GM19467 (cell line): ENCODE measurements at regions not wholly inside any gene's neighbourhood (a gene's known extent, or its start where the extent isn't known, plus 50 kb on each side); places are given as distances from the start of the nearest gene placed in this dataset.
"Not testable (repeated sequence)": the region's sequence is repeated elsewhere in the genome, so short reads cannot be mapped to it uniquely, and the experiment has no call there.

ENCODE experiments used
- ATAC-seq: cut with Tn5 transposase; IDR thresholded peaks from one replicate; pipeline ENCODE4 v1.9.1; 2021; ENCODE audit warnings: mild to moderate bottlenecking, moderate library complexity; ENCODE audit not compliant: unreplicated experiment

GRCh38 chr3:159672728-159673688 is 315.6 kb upstream of the IL12A start:
- ATAC-seq, result peak; percentile 51

DNA sequence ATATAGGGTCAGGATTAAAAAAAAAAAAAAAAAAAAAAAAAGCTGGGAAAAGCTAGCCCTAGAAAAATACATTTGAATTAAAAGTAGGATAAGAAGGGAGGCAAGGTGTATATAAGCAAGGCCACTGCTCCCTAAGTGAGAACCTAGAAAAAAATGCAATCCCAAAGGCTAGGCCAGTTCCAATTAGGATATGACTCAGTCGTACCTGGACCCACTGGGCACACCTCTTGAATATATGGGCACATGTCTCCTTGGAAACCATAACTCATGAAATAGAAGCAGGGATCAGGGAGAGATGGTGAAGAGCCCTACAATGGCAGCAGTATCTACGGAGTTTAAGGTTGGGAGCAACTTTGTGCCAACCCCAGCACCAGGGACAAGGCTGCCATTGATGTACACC is 314.1 kb upstream of the IL12A start:
- no peak for ATAC-seq

DNA sequence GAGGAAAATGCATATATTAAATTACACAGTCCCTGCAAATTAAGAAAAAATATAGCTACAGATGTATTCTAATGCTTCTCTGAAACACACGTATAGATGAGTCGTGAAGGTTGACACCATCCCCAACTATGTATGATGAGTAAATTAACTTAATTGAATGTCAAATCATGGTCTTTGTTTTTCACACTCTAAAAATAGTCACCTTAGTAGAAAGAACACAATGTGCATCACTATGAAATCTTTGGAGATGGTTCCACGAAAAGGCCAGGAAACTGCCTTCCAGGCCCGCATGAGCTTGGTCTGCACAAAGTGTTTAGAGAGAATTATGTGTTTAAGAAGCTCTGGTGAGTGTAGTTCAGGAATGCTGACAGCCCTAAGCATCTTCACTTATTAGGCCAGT is 313.4 kb upstream of the IL12A start:
- ATAC-seq, result no peak

DNA sequence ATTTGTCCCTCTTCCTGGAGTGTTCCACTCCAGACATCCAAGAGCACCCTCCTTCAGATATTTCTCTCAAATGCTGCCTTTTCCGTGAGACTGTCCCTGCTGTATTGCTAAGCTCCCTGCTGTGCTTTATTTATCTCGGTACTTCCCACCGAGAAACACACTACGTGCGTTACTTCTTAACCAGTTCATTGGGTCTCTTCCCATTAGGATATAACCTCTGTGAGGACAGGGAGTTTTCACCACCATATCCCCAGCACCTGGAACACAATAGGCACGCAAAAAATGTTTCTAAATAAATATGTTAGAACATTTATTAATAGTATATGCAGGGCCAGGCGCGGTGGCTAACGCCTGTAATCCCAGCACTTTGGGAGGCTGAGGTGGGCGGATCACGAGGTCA is 308.7 kb upstream of the IL12A start:
- ATAC-seq, result no peak

- not testable (repeated sequence) for ATAC-seq
Measured at GRCh38 chr3:159681717-159682116, 306.9 kb upstream of the IL12A start.

- ATAC-seq, result no peak
Measured at GRCh38 chr3:159685801-159686200, 302.8 kb upstream of the IL12A start.

DNA sequence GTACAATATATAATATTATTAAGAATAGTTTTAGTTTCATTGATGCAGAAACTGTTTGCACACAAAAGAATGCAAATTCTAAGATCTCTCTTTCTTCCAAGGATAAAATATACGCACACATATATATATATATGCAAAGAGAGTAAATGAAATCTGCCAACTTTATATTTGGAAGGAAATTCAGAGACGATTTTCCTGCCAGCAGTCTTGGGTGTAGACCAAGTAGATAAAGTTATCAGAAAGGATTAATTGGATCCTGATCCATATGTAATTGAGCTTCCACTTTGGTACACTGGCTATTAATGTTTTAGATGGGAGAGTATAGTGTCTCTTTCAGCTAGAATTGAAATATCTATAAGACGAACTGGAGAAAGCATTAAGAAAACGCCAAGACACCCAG is 295.4 kb upstream of the IL12A start:
- ATAC-seq, result no peak

DNA sequence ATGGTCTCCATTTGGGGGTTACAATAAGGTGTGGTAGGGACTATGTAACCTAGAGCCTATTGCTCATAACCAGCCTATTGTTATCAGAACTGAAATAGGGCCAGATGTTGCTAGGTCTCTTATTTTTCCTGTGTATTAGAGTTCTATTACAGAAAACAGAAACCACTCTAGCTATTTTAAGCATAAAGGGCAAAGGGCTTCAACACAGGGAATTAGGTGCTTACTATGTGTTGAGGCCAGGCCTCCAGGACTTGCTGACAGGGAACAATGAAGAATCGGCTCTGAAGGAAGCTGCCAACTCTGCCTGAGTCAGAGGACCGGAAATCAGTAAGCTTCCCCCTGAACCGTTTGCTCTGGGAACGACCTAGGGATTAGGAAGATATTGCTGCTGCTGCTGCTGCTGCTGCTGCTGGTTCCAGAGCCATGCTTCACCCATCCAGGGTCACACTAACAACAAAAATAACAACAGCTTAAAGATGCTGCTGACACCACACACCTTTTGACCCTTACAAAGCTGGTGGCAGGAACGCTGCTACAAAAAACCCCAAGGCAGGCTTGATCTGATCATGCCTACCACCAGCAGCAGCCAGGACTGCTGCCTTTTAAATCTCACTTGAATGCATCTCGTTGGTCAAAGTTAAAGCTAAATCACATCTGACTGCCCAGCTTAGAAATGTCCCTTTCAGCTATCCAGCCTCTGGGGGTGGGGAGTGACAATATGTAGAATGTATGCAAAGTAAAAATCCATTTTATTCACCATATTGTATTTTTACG is 276.9 kb upstream of the IL12A start:
- ATAC-seq, result no peak

DNA sequence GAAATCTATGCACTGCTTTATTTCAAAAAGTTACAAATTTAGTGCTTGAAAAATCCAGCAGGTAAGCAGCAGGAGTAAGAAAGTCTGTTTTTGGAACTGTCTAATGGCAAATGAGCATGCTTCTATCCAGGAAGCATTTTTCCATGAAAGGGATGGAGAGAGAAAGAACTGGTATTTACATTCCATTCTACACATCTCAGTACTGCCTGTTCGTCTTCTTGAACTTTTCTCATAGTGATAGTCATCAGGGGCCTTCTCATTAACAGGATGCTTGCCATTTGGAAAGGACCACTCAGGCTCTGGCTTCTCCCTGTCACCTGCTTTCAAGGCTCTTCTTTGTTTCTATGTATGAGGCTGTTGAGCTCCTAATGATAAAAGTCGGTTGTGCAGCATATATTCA is 267.3 kb upstream of the IL12A start:
- ATAC-seq, result no peak

GRCh38 chr3:159723295-159723694 is 265.3 kb upstream of the IL12A start:
- no peak for ATAC-seq

GRCh38 chr3:159724627-159725026 is 264.0 kb upstream of the IL12A start:
- ATAC-seq, result no peak

DNA sequence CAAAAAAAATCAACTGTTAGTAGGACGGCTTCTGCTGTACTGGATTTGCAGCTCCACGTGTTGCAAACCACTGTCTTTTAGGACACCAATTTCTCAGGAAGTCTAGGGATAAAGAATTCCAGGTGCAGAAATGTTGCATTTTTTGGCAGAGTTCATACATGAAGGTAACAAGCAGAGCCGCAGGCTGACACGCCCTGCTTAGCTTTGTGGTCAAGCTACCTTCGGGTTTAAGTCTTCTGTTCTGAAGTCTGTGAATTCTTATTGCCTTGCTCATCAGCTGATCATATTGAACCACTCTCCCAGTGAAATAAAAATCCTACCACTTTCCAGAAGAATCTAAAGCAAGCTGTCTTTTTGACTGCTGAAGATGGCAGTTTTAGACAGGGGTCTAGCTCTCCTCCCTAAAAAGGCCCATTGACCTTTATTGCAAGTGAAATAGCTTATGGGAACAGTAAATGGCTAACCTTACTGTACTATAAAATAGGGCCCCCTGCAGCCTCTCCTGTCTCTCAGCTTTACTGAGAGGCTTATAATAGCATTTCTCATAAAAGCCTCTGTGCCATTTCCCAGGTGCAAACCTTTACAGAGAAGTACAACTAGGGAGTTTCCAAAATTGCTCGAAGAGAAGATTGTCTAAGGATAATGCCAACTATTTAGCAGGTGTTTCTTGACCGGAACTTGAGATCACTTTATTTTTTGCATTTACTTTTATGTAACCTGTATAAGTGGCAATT is 262.2 kb upstream of the IL12A start:
- no peak for ATAC-seq

GRCh38 chr3:159727506-159727905 is 261.1 kb upstream of the IL12A start:
- no peak for ATAC-seq

DNA sequence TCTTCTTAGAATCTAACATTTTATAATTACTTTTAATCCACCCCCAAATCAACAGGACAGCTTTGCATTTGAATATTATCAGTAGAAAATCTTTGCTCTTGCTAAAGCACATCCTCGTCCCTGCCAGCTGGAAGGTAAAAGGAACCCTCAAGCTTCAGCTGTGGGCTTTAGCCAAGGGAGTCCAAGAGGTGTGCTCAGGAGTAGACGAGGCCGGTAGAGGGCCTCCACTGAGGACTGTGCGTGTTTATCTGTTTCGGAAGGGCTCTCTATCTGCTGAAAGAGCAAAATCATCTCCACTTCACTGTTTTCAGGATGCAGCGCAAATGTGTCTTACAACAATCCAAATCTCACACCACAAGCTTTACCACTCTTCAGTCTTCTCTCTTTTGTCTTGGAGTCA is 257.4 kb upstream of the IL12A start:
- no peak for ATAC-seq

DNA sequence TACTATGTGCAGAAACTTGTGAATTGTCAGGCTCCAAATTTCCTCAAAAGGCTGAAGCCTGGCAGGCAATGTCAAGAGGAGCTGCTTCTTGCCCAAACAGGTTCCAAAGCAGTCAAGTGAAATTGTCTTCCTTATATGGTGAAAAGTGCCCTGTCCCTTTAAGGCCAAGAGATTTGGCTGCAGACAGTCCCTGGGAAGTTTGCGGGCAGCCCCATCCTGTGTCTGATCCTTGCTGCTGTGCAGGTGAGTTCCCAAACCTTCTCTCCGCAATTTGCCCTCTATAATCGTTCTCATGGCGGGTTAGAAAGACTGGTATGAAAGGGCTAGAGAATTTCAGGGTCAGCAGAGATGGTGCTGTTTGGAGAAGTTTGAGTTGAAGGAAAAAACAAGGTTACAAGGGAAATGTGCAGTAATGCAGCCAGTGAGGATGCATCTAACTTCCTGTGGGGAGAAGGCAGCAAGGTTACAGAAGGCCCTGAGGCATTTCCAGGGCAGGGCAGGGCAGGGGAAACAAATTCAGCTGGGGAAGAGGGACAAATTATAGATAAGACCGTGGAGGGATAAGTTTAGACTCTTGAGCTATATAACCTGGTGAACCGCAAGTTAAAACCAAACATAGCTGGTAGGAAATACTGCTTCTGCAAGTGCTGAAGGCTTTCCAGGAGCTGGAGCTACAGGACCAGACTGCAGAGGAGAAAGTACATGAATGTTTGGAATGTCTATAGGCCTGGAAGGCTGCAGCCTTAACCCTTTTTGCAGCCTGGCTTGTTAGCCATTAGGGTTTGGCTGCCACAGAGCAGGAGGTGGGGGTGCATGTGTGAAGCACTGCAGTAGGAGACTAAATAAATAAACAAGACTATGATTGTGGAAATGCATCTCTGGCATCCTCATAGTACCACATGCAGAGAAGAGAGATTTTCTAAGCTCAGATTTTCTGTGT is 256.2 kb upstream of the IL12A start:
- no peak for ATAC-seq

DNA sequence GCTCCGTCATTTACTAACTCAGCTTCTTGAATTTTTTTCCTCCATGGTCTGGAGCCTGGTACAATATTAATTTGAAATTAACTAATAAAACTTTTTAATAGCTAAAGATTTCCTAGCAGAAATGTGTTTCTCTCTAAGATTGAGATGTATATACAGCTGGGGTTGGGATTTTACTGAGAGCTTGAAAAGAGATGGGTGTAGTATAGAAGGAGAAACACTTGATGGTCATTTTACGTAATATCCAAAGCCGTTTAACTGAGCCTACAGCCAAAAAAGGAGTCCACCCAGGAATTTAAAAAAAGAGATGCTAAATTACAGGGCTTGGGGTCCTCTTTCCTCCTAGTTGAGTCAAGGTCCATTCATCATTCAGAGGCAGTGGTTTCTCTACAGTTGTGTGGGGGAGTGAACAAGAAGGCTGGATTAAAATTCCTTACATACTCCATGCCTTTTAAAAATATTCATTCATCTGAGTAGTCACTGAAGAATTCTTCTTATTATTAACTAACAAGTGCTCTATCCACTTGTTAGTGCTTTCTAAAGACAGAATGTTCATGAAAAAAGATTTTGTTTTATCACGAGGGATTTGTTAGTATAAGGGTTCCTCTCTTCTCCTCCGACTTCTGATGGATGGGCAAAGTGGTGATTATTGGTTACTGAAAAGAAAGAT is 255.3 kb upstream of the IL12A start:
- ATAC-seq, result no peak

GRCh38 chr3:159734681-159735080 is 254.0 kb upstream of the IL12A start:
- ATAC-seq, result no peak

DNA sequence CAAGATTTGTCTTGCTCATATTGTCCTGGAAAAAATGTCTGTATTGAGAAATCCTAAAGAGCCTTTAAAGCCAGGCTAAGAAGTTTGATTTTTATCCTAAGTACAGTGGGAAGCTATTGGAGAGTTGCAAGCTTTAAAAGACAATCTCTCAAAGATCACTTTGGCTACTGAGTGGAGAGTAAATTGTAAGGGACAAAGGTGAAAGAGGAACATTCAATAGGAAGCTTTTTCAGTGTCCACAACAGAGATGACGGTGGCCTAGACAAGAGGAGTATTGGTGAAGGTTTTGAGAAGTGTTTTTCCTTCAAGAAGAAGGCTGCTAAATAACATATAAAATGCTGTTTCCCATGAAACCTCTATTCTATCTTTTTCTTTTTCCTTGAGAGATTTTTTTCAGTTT is 249.5 kb upstream of the IL12A start:
- ATAC-seq, result no peak

DNA sequence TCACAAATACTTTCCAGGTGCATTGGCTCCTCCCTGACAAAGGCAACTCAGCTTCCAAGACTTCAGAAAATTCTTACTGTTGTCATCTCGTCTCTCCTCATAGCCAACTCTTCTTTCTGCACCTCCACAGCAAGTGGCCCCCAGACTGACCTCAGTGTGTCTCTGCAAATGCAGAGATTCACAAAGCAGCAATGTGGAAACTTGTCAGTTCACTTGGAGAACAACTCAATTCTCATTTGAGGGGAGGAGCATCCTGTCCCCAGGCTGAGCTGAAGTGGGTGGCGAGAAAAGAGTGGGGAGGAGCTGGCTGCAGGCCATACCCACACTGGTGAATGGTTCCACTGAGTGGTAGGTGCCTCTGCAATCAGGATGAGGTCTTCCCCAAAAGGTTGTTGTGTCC is 248.7 kb upstream of the IL12A start:
- no peak for ATAC-seq

GRCh38 chr3:159741281-159741680 is 247.4 kb upstream of the IL12A start:
- no peak for ATAC-seq
